ENCODE measurements at regions not wholly inside any gene's neighbourhood (a gene's known extent, or its start where the extent isn't known, plus 50 kb on each side); places are given as distances from the start of the nearest gene placed in this dataset.

GRCh38 chr4:185889585-185889984 lies 77.6 kb upstream of the SORBS2 start:
- TF ChIP-seq CTCF (optimal IDR thresholded peaks at IDR 0.05 in 1 of 3, IDR thresholded peaks at IDR 0.05 in 1 of 3, conservative IDR thresholded peaks at IDR 0.05 in 1 of 3; ENCODE audit: extremely low read depth in 1 of 3, insufficient read depth in 2 of 3, low read length in 3 of 3) (no peak), EZH2 (IDR thresholded peaks at IDR 0.05; ENCODE audit: low read length) (no peak)
